GM12872 (cell line): ENCODE measurements at regions not wholly inside any gene's neighbourhood (a gene's known extent, or its start where the extent isn't known, plus 50 kb on each side); places are given as distances from the start of the nearest gene placed in this dataset.

Experiments
- TF ChIP-seq, protein P1 (sequence below): IDR thresholded peaks from 3 replicates; pipeline ENCODE4 v1.5.1; 2011; ENCODE audit warnings: low read depth, mild to moderate bottlenecking, low read length, moderate library complexity; ENCODE audit not compliant: insufficient read depth

DNA sequence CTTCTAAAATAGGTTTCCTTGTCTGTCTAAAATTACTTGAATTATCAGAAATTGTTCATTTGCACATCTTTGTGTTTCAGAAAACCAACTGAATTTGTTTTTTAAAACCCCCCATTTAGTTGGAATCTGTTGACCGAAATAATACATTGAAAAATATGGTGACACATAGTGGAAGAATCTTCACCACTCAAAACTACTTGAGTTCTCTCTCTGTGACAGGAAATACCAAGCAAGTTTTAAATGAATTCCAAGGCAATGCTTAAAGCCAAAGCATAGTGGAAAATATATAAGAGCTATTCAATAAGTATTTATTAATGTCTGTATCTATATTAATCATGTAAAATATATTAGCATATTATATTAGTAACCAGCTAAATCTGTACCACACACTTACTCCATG, 224.9 kb upstream of the COL8A1 start:
- TF ChIP-seq, protein P1, sequence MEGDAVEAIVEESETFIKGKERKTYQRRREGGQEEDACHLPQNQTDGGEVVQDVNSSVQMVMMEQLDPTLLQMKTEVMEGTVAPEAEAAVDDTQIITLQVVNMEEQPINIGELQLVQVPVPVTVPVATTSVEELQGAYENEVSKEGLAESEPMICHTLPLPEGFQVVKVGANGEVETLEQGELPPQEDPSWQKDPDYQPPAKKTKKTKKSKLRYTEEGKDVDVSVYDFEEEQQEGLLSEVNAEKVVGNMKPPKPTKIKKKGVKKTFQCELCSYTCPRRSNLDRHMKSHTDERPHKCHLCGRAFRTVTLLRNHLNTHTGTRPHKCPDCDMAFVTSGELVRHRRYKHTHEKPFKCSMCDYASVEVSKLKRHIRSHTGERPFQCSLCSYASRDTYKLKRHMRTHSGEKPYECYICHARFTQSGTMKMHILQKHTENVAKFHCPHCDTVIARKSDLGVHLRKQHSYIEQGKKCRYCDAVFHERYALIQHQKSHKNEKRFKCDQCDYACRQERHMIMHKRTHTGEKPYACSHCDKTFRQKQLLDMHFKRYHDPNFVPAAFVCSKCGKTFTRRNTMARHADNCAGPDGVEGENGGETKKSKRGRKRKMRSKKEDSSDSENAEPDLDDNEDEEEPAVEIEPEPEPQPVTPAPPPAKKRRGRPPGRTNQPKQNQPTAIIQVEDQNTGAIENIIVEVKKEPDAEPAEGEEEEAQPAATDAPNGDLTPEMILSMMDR, result no peak

DNA sequence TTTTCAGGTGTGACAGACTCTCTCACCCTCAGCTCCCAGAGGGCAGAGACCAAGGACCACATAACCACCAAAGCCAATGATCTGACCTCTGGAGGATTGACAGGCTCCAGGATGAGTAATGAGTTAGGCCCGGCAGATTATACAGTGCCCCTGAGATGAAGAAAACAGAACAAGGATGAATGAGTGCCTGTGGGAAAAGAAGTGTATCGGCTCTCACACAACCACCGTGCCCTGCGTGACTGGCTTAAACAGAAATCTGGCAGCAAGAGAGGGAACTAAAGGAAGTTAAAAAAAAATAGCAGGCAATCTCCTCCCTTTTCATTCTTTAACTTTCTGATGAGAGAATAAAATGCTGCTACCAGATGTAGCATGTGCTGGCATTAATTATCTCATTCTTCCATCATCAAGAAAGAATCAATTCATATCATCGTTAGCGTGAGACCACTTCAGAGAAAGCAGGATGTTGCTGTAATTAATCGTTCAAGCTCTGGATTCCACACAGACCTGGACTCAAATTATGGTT, 227.5 kb upstream of the COL8A1 start:
- TF ChIP-seq, protein P1, result no peak

DNA sequence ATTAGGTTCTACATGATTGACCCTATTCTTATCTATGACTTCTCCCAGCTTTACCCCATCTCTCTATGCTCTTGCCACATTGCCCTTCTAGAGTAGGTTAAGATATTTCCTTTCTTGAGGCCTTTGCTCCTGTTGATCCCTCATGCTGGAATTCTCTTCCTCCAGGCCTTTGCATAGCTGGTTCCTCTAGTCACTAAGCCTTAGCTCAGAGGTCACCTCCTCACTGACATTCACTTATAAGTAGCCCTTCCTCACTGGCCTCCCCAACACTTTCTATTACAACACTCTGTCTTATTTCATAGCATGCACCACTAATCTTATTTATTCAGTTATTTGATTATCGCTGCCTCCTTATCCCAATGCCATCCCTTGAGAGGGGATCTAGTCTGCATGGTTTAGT, 228.4 kb upstream of the COL8A1 start:
- TF ChIP-seq, protein P1, result no peak

DNA sequence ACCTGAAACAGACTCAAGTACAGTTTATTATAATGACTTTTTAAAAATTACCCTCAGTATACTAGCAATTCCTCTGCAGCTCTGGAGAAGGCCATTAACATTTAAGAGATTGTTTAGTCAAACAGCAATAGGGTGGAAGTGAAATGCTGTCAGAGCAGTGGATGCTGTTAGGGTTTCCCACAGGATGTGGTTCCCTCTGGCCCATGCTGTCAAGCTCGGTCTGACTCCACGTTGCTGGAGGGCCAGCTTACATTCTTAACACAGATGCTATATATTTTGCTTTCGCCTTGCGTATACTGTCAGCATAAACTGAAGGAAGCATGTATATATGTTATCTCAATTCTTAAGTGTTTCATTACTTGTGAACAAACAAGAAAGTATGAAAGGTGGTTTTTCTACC, 231.1 kb upstream of the COL8A1 start:
- TF ChIP-seq, protein P1, result no peak

DNA sequence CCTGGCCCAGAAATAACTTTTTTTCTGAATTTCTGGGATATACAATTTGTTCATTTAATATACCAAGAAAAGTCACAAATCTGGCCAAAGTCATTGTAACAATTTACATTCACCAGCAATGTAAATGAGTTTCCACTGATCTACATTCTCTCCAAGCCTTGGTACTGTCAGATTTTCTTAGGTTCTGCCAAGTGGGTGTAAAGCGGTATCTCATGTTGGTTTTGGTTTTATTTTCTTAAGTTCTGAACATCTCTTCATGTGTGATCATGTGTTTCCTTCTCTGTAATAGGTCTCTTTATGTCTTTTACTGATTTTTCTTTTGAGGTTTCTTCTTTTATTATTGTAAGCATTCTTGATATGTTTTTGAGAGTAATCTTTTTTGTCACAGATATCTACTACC, 235.6 kb upstream of the COL8A1 start:
- TF ChIP-seq, protein P1, result no peak

DNA sequence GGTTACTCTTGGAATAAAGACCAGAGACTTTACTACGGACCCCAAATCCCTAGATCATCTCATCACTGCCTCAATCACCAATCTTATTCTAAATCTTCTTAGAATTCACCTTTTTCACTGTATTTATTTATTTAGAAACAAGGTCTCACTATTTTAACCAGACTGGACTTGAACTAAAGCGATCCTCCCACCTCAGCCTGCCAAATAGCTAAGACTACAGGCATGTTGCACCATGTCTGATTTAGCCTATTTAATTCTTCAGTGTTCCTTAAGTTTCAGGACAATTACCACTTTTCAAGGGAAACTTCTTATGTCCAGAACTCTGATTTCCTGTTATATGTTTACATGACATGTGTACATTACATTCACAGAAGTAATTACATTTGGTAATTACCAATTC, 238.0 kb upstream of the COL8A1 start:
- TF ChIP-seq, protein P1, result no peak

DNA sequence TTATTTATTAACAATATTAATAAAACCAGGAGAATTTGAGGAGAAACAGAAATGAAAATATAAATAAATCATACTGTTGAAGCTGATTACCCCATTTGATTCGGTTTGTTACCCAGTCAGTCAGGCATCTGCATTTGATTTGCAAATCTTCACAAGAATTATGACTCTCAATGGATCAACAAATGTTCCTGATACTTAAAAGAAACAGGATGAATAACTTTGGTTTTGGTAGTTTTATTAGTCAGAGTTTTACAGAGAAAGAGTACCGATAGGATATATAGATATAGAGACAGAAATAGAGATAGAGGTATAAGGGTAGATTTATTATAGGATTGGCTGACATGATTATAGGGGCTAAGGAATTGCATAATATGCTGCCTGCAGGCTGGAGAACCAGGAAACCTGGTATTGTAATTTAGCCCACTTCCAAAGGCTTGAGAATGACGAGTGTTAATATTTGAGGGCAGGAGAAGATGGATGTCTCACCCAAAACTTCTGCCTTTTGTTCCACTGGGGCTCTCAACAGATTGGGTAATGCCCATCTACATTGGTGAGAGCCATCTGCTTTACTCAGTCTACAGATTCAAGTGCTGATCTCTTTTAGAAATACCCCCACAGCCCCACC, 241.6 kb upstream of the COL8A1 start:
- TF ChIP-seq, protein P1, result no peak
